Sigmoid colon (tissue), 6 donors: ENCODE measurements at regions not wholly inside any gene's neighbourhood (a gene's known extent, or its start where the extent isn't known, plus 50 kb on each side); places are given as distances from the start of the nearest gene placed in this dataset.

Source experiments
- DNase-seq: peaks from one replicate; pipeline ENCODE4 v3.0.0-alpha.2; 2019
- H3K27ac ChIP-seq, 4 donors: fragments of 200-600 bp; sonication (generic); one replicate each; pipeline ENCODE4 v1.5.1; 2016 to 2019; ENCODE audit warnings: mild to moderate bottlenecking in 1 of 4
- H3K27me3 ChIP-seq, 3 donors: fragments of 200-600 bp; sonication (generic); one replicate each; pipeline ENCODE4 v1.5.1; 2019; ENCODE audit warnings: mild to moderate bottlenecking in 1 of 3
- H3K36me3 ChIP-seq, 4 donors: fragments of 200-600 bp; sonication (generic); one replicate each; pipeline ENCODE4 v1.5.1; 2016 to 2019
- H3K4me1 ChIP-seq, 4 donors: fragments of 200-600 bp; sonication (generic); one replicate each; pipeline ENCODE4 v1.5.1; 2017 to 2019
- H3K4me3 ChIP-seq, 4 donors: fragments of 200-600 bp; sonication (generic); one replicate each; pipeline ENCODE4 v1.5.1; 2017 to 2019; ENCODE audit warnings: mild to moderate bottlenecking in 2 of 4, moderate library complexity in 1 of 4
- H3K9me3 ChIP-seq, 4 donors: fragments of 200-600 bp in 3 of 4; sonication (generic) in 3 of 4; one replicate each; pipeline versions ENCODE4 v1.5.1 to v1.6.1; 2013 to 2019
- CTCF ChIP-seq, 4 experiments: fragments of 450-650 bp in 3 of 4; fragments of 200-600 bp in 1 of 4; IDR thresholded peaks; one replicate each; pipeline ENCODE4 v1.5.1; 2016 to 2019; ENCODE audit warnings: antibody characterized with exemption in 4 of 4, mild to moderate bottlenecking in 3 of 4, moderate library complexity in 2 of 4
- EP300 ChIP-seq, 4 donors: sonication (generic); formaldehyde crosslinking; IDR thresholded peaks; one replicate each; pipeline ENCODE4 v1.6.1; 2017; ENCODE audit warnings: antibody characterized with exemption in 4 of 4
- POLR2A ChIP-seq, 2 donors: fragments of 450-650 bp; IDR thresholded peaks; one replicate each; pipeline ENCODE4 v1.6.1; 2016; ENCODE audit warnings: antibody characterized with exemption in 2 of 2, mild to moderate bottlenecking in 2 of 2, moderate library complexity in 2 of 2
- POLR2AphosphoS5 ChIP-seq, 4 donors: sonication (generic); formaldehyde crosslinking; IDR thresholded peaks; one replicate each; pipeline ENCODE4 v1.6.1; 2017; ENCODE audit warnings: antibody characterized with exemption in 4 of 4
- WGBS, 2 donors: extraction: QIAGEN DNeasy Blood & Tissue Kit; methylation state at CpG; one replicate each; pipeline ENCODE4 v1.1.7; 2013; 5-methylcytosine and 5-hydroxymethylcytosine counted together
- intact Hi-C: fragments of 100-400 bp; cut with DNase I; formaldehyde crosslinking; loops from one replicate; pipeline ENCODE4 v1.15.1; 2023
- donor health status: healthy with polysubstance abuse.
- donor health status: healthy.

DNA sequence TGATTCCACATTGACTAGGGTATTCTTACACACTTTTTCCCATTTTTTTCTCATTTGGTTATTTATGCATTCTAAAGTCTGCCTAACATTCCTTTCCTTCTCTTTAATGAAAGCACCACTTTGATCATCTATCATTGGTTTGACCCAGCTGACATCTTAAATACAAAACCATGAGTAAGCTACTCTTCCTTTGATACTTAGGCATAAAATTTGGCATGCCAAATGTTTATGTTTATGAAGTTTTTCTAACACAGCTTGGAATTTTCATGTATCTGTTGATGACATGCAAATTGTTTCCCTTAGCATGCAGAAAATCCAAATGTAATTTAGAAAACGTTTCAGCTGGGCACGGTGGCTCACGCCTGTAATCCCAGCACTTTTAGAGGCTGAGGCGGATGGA is 534.9 kb downstream of the QKI start:
- Histone ChIP-seq H3K27ac (no peak overlapping the region), H3K4me1 (peaks cover 0 to 13% (median 4%) of the 10 kb centered on the region in 4 donors), H3K36me3 (no peaks in the 10 kb centered on the region), H3K9me3 (no peaks in the 10 kb centered on the region), H3K4me3 (no peak overlapping the region), H3K27me3 (no peaks in the 10 kb centered on the region)
- intact Hi-C loops, result no loop called here
- 82 to 85% methylated on average over 4 of the region's 4 CpGs for WGBS, 2 donors
- no peak for TF ChIP-seq EP300 (IDR thresholded peaks at IDR 0.05)
- no peak for TF ChIP-seq POLR2A (IDR thresholded peaks at IDR 0.05)
- TF ChIP-seq POLR2AphosphoS5 (IDR thresholded peaks at IDR 0.05), result no peak
- TF ChIP-seq CTCF (IDR thresholded peaks at IDR 0.05), result no peak
- no peak for DNase-seq

GRCh38 chr6:163948250-163948649 is 533.7 kb downstream of the QKI start:
- no peak for DNase-seq
- TF ChIP-seq CTCF (IDR thresholded peaks at IDR 0.05) (no peak), EP300 (IDR thresholded peaks at IDR 0.05) (no peak), POLR2A (IDR thresholded peaks at IDR 0.05) (no peak), POLR2AphosphoS5 (IDR thresholded peaks at IDR 0.05) (no peak)
- intact Hi-C loops, result no loop called here
- Histone ChIP-seq H3K4me3 (no peak overlapping the region), H3K27me3 (no peaks in the 10 kb centered on the region), H3K27ac (no peak overlapping the region), H3K36me3 (no peaks in the 10 kb centered on the region), H3K9me3 (no peaks in the 10 kb centered on the region), H3K4me1 (peaks cover 0 to 7% (median 2%) of the 10 kb centered on the region in 4 donors)
- 72 to 81% methylated on average over 5 of the region's 5 CpGs for WGBS, 2 donors

GRCh38 chr6:163947276-163947675 is 532.8 kb downstream of the QKI start:
- no peaks in the 10 kb centered on the region for H3K36me3 ChIP-seq
- DNase-seq, result no peak
- no peak overlapping the region for H3K4me3 ChIP-seq
- H3K4me1 ChIP-seq, result peaks cover 0 to 7% (median 0%) of the 10 kb centered on the region in 4 donors
- H3K27me3 ChIP-seq, result peaks cover 0 to 10% (median 0%) of the 10 kb centered on the region in 3 donors
- H3K9me3 ChIP-seq, result no peaks in the 10 kb centered on the region
- H3K27ac ChIP-seq, result peak overlapping the region; percentile 34 to 56 (median 52)
- 88 to 90% methylated on average over 3 of the region's 3 CpGs for WGBS, 2 donors
- intact Hi-C loops, result no loop called here
- no peak for TF ChIP-seq POLR2AphosphoS5 (IDR thresholded peaks at IDR 0.05)
- no peak for TF ChIP-seq CTCF (IDR thresholded peaks at IDR 0.05)
- no peak for TF ChIP-seq EP300 (IDR thresholded peaks at IDR 0.05)
- TF ChIP-seq POLR2A (IDR thresholded peaks at IDR 0.05), result no peak

DNA sequence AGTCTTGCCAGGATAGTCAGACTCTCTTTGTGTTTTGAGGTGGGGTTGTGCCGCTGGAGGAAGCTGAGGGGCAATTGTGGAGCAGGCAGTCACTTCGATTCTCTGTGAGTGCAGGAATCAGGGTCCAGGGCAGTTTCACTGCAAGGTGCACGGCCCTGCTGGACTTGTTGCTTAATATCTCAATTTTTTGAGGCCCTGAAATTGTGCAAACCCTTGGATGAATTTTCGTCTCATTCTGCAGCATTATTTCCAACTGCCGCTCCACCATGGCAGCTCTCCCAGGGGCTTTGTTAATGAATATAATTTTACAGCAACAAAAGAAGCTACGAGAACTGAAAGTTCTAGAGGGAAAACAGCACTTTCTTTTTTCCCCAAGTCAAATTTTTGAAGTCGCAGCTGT is 531.9 kb downstream of the QKI start:
- no peaks in the 10 kb centered on the region for H3K9me3 ChIP-seq
- H3K27ac ChIP-seq, result peak overlapping the region; percentile 34 to 56 (median 52)
- WGBS, 2 donors, result 65 to 77% methylated on average over 7 of the region's 7 CpGs
- no peak for TF ChIP-seq POLR2AphosphoS5 (IDR thresholded peaks at IDR 0.05)
- no peak for TF ChIP-seq POLR2A (IDR thresholded peaks at IDR 0.05)
- TF ChIP-seq EP300 (IDR thresholded peaks at IDR 0.05), result no peak
- no peak for TF ChIP-seq CTCF (IDR thresholded peaks at IDR 0.05)
- intact Hi-C loops, result no loop called here
- peaks cover 0 to 7% (median 0%) of the 10 kb centered on the region in 4 donors for H3K4me1 ChIP-seq
- peaks cover 0 to 14% (median 0%) of the 10 kb centered on the region in 3 donors for H3K27me3 ChIP-seq
- DNase-seq, result peak; percentile 84
- H3K36me3 ChIP-seq, result no peaks in the 10 kb centered on the region
- H3K4me3 ChIP-seq, result no peak overlapping the region

DNA sequence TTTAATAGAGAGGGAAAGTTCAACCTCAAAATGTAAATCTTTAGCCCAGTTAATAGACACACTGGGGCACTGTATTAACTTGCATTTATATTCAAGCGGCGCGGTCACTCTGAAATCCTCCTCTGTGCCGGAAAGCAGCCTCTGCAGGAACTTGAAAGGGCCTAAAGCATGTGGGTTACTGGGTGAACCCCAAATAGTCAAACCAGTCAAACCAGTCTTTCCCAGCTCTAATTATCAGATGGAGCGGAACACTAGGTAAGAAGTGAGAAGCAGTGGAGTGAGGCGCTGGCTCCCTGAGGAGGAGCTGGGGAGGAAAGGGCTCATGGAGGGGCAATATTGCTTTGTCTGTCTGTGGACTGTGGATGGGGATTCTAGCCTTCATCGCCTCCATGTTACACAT is 531.3 kb downstream of the QKI start:
- H3K27ac ChIP-seq, result peak overlapping the region; percentile 34 to 56 (median 52)
- intact Hi-C loops, result no loop called here
- peaks cover 0 to 7% (median 0%) of the 10 kb centered on the region in 4 donors for H3K4me1 ChIP-seq
- H3K9me3 ChIP-seq, result no peaks in the 10 kb centered on the region
- no peak for DNase-seq
- TF ChIP-seq EP300 (IDR thresholded peaks at IDR 0.05) (no peak), POLR2A (IDR thresholded peaks at IDR 0.05) (no peak), CTCF (IDR thresholded peaks at IDR 0.05) (no peak), POLR2AphosphoS5 (IDR thresholded peaks at IDR 0.05) (no peak)
- H3K36me3 ChIP-seq, result no peaks in the 10 kb centered on the region
- H3K4me3 ChIP-seq, result no peak overlapping the region
- WGBS, 2 donors, result 80 to 90% methylated on average over 7 of the region's 7 CpGs
- H3K27me3 ChIP-seq, result peaks cover 0 to 14% (median 0%) of the 10 kb centered on the region in 3 donors
